ENCODE measurements at regions not wholly inside any gene's neighbourhood (a gene's known extent, or its start where the extent isn't known, plus 50 kb on each side); places are given as distances from the start of the nearest gene placed in this dataset.

- H3K36me3 ChIP-seq (ENCODE audit: control insufficient read depth, insufficient read depth, low read length): no peaks in the 10 kb centered on the region
- no peak for TF ChIP-seq CTCF (IDR thresholded peaks at IDR 0.05; ENCODE audit: insufficient read depth, low read length, severe bottlenecking)
- FAIRE-seq (no peak), DNase-seq (ENCODE audit: low read depth) (no peak)
- no peak overlapping the region for H3K4me3 ChIP-seq (ENCODE audit: low read depth, low read length)
- no peaks in the 10 kb centered on the region for H3K27me3 ChIP-seq (ENCODE audit: control insufficient read depth, insufficient read depth, low read length)
These were observed 189.1 kb upstream of the ADRA1B start for GRCh38 chr5:159727167-159727566.

GRCh38 chr5:159730285-159730684, 186.0 kb upstream of the ADRA1B start:
- no peaks in the 10 kb centered on the region for H3K27me3 ChIP-seq (ENCODE audit: control insufficient read depth, insufficient read depth, low read length)
- FAIRE-seq: no peak
- no peak for DNase-seq (ENCODE audit: low read depth)
- no peaks in the 10 kb centered on the region for H3K36me3 ChIP-seq (ENCODE audit: control insufficient read depth, insufficient read depth, low read length)
- H3K4me3 ChIP-seq (ENCODE audit: low read depth, low read length): no peak overlapping the region
- no peak for TF ChIP-seq CTCF (IDR thresholded peaks at IDR 0.05; ENCODE audit: insufficient read depth, low read length, severe bottlenecking)

GRCh38 chr5:159732220-159732619, 184.1 kb upstream of the ADRA1B start:
- no peak for DNase-seq (ENCODE audit: low read depth)
- no peak overlapping the region for H3K4me3 ChIP-seq (ENCODE audit: low read depth, low read length)
- no peak for TF ChIP-seq CTCF (IDR thresholded peaks at IDR 0.05; ENCODE audit: insufficient read depth, low read length, severe bottlenecking)
- H3K27me3 ChIP-seq (ENCODE audit: control insufficient read depth, insufficient read depth, low read length): no peaks in the 10 kb centered on the region
- no peaks in the 10 kb centered on the region for H3K36me3 ChIP-seq (ENCODE audit: control insufficient read depth, insufficient read depth, low read length)
- FAIRE-seq: peak; percentile 64

GRCh38 chr5:159734366-159734765, 181.9 kb upstream of the ADRA1B start:
- Histone ChIP-seq H3K27me3 (ENCODE audit: control insufficient read depth, insufficient read depth, low read length) (no peaks in the 10 kb centered on the region), H3K36me3 (ENCODE audit: control insufficient read depth, insufficient read depth, low read length) (no peaks in the 10 kb centered on the region), H3K4me3 (ENCODE audit: low read depth, low read length) (no peak overlapping the region)
- DNase-seq (ENCODE audit: low read depth): no peak
- no peak for TF ChIP-seq CTCF (IDR thresholded peaks at IDR 0.05; ENCODE audit: insufficient read depth, low read length, severe bottlenecking)
- no peak for FAIRE-seq

- no peak for DNase-seq (ENCODE audit: low read depth)
- no peak overlapping the region for H3K4me3 ChIP-seq (ENCODE audit: low read depth, low read length)
- TF ChIP-seq CTCF (IDR thresholded peaks at IDR 0.05; ENCODE audit: insufficient read depth, low read length, severe bottlenecking): no peak
- H3K36me3 ChIP-seq (ENCODE audit: control insufficient read depth, insufficient read depth, low read length): no peaks in the 10 kb centered on the region
- no peaks in the 10 kb centered on the region for H3K27me3 ChIP-seq (ENCODE audit: control insufficient read depth, insufficient read depth, low read length)
- FAIRE-seq: no peak
These were observed 181.2 kb upstream of the ADRA1B start for GRCh38 chr5:159735036-159735435.

Measured in bronchial epithelial cell (primary cell).